ENCODE measurements at regions not wholly inside any gene's neighbourhood (a gene's known extent, or its start where the extent isn't known, plus 50 kb on each side); places are given as distances from the start of the nearest gene placed in this dataset.

DNA sequence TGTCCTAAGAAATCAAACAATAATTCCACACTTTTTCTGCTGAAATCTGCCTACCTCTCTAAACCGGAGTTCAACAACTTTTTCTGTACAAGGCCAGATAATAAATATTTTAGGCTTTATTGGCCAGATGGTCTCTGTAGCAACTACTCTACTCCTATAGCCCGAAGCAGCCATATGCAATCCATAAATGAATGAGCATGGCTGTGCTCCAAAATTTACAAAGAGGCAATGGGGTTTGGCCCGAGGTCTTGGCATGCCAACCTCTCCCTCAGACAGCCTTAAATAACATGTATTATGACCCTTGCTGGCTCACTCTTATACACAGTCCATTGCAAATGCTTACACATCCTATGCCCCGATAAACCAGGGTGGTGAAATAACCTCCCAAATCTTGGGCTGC is 98.6 kb upstream of the GPM6A start:
- Histone ChIP-seq H3K36me3 (ENCODE audit: low read length) (no peaks in the 10 kb centered on the region), H2AFZ (ENCODE audit: low read depth, low read length, severe bottlenecking) (no peak overlapping the region), H3K4me3 (ENCODE audit: insufficient read depth, low read length, poor library complexity, severe bottlenecking) (no peak overlapping the region), H3K27ac (ENCODE audit: low read depth, low read length) (no peak overlapping the region), H3K9me3 (ENCODE audit: insufficient read depth, low read length) (no peaks in the 10 kb centered on the region), H4K20me1 (ENCODE audit: low read depth, low read length) (no peaks in the 10 kb centered on the region), H3K9ac (ENCODE audit: low read length) (no peak overlapping the region), H3K4me2 (ENCODE audit: low read depth, low read length, poor library complexity, severe bottlenecking) (no peak overlapping the region), H3K9me2 (replicated peaks; ENCODE audit: insufficient read depth, low read length) (no peaks in the 10 kb centered on the region), H3K79me2 (ENCODE audit: insufficient read depth, low read length) (no peaks in the 10 kb centered on the region), H3K27me3 (ENCODE audit: low read length) (no peaks in the 10 kb centered on the region), H3F3A (ENCODE audit: insufficient read depth) (no peaks in the 10 kb centered on the region)
- TF ChIP-seq, protein P1, sequence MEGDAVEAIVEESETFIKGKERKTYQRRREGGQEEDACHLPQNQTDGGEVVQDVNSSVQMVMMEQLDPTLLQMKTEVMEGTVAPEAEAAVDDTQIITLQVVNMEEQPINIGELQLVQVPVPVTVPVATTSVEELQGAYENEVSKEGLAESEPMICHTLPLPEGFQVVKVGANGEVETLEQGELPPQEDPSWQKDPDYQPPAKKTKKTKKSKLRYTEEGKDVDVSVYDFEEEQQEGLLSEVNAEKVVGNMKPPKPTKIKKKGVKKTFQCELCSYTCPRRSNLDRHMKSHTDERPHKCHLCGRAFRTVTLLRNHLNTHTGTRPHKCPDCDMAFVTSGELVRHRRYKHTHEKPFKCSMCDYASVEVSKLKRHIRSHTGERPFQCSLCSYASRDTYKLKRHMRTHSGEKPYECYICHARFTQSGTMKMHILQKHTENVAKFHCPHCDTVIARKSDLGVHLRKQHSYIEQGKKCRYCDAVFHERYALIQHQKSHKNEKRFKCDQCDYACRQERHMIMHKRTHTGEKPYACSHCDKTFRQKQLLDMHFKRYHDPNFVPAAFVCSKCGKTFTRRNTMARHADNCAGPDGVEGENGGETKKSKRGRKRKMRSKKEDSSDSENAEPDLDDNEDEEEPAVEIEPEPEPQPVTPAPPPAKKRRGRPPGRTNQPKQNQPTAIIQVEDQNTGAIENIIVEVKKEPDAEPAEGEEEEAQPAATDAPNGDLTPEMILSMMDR (IDR thresholded peaks at IDR 0.05; ENCODE audit: insufficient read depth, low read length, poor library complexity, severe bottlenecking) = no peak
- no peak for TF ChIP-seq EZH2phosphoT487 (conservative IDR thresholded peaks at IDR 0.05; ENCODE audit: low read length)

DNA sequence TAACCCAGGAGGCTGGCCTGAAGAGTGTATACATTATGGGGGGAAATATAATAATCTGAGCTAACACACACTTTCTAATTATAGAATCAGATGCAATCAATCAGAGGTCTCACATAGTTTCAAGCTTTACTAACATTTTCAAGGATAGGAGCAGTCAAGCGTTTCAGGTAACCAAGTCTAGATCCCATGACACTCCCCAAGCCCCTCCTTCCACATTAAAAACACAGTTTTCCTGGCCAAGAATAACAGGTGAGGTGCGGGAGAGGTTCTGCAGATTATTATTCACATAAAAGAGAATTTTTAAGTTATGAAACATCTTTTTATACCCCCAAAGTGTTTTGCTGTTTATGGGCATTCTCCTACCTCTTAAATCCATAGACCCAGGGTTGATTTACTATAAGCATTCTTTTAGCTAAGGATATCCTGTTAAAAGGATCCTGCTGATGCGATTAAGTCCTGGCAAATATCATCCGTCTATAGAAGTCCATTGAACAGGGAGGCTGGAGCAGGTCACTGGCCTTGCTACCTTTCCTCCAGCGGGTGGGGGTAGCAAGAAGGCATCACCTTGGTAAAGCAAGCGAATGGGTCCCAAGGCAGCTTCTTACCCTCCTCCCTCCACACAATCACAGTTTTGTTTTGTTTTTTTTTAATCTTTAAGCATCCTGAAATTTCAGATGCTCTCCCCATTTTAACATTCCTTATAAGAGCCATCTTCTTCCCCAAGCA is 104.7 kb upstream of the GPM6A start:
- Histone ChIP-seq H3K36me3 (ENCODE audit: low read length) (no peaks in the 10 kb centered on the region), H4K20me1 (ENCODE audit: low read depth, low read length) (no peaks in the 10 kb centered on the region), H3K4me3 (ENCODE audit: insufficient read depth, low read length, poor library complexity, severe bottlenecking) (no peak overlapping the region), H3K79me2 (ENCODE audit: insufficient read depth, low read length) (no peaks in the 10 kb centered on the region), H3K4me2 (ENCODE audit: low read depth, low read length, poor library complexity, severe bottlenecking) (no peak overlapping the region), H3K9me3 (ENCODE audit: insufficient read depth, low read length) (no peaks in the 10 kb centered on the region), H3K27me3 (ENCODE audit: low read length) (no peaks in the 10 kb centered on the region), H2AFZ (ENCODE audit: low read depth, low read length, severe bottlenecking) (no peak overlapping the region), H3K9me2 (replicated peaks; ENCODE audit: insufficient read depth, low read length) (no peaks in the 10 kb centered on the region), H3K9ac (ENCODE audit: low read length) (no peak overlapping the region), H3F3A (ENCODE audit: insufficient read depth) (no peaks in the 10 kb centered on the region), H3K27ac (ENCODE audit: low read depth, low read length) (no peak overlapping the region)
- TF ChIP-seq, protein P1 (IDR thresholded peaks at IDR 0.05; ENCODE audit: insufficient read depth, low read length, poor library complexity, severe bottlenecking) = no peak
- no peak for TF ChIP-seq EZH2phosphoT487 (conservative IDR thresholded peaks at IDR 0.05; ENCODE audit: low read length)

DNA sequence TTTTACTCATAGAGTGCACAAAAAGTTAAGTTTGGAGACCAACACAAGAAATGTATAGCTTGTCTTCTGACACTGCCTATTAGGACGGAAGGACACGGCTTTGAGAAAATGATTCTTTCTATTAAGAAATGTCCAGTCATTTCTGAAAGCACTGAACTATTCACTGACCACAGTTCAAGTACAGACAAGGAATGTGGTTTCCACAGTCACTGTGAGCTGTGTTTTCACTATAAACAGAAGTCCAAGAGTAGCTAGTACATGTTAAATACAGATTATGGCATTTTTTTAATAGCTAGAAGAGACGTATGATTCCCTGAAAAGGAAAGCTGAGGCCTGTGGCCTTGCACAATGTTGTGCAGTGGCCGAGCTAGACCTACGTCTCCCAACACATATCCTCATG is 115.1 kb upstream of the GPM6A start:
- H3K4me2 ChIP-seq (ENCODE audit: low read depth, low read length, poor library complexity, severe bottlenecking) = no peak overlapping the region
- H3K9me2 ChIP-seq (replicated peaks; ENCODE audit: insufficient read depth, low read length) = no peaks in the 10 kb centered on the region

More for the DNA sequence above, 115.1 kb upstream of the GPM6A start:
- Histone ChIP-seq H3K9ac (ENCODE audit: low read length) (no peak overlapping the region), H3F3A (ENCODE audit: insufficient read depth) (no peaks in the 10 kb centered on the region), H3K36me3 (ENCODE audit: low read length) (no peaks in the 10 kb centered on the region), H4K20me1 (ENCODE audit: low read depth, low read length) (no peaks in the 10 kb centered on the region), H3K27ac (ENCODE audit: low read depth, low read length) (no peak overlapping the region), H3K4me3 (ENCODE audit: insufficient read depth, low read length, poor library complexity, severe bottlenecking) (no peak overlapping the region), H3K79me2 (ENCODE audit: insufficient read depth, low read length) (no peaks in the 10 kb centered on the region), H3K27me3 (ENCODE audit: low read length) (no peaks in the 10 kb centered on the region), H3K9me3 (ENCODE audit: insufficient read depth, low read length) (no peaks in the 10 kb centered on the region), H2AFZ (ENCODE audit: low read depth, low read length, severe bottlenecking) (no peak overlapping the region)
- TF ChIP-seq, protein P1 (IDR thresholded peaks at IDR 0.05; ENCODE audit: insufficient read depth, low read length, poor library complexity, severe bottlenecking) = no peak
- no peak for TF ChIP-seq EZH2phosphoT487 (conservative IDR thresholded peaks at IDR 0.05; ENCODE audit: low read length)
